HCT116 (cell line): ENCODE measurements at regions not wholly inside any gene's neighbourhood (a gene's known extent, or its start where the extent isn't known, plus 50 kb on each side); places are given as distances from the start of the nearest gene placed in this dataset.

Experiments
- ATAC-seq: fragments of 200-7000 bp; cut with Tn5 transposase; 2 replicates; pipeline ENCODE4 v1.9.1; 2020; ENCODE audit warnings: mild to moderate bottlenecking, moderate library complexity
- BruUV-seq: library from RNA; stranded (reverse); fragments of 400-500 nt; replicated peaks from 2 replicates; lab custom pipeline; 2021; lab: Mats Ljungman, UMichigan
- CTCF ChIA-PET: fragments of 300-600 bp; sonication (Branson Sonifier 250); formaldehyde crosslinking; loops from one replicate; lab custom pipeline; 2021; ENCODE audit warnings: antibody characterized with exemption; lab: Charles Lee
- POLR2A ChIA-PET: fragments of 300-600, 350-600 bp; sonication (Branson Sonifier 250); formaldehyde crosslinking; loops from one replicate; lab custom pipeline; 2021; ENCODE audit warnings: antibody characterized with exemption; lab: Charles Lee
- RAD21 ChIA-PET, 2 experiments: fragments of 300-600 bp; sonication (Branson Sonifier 250); formaldehyde crosslinking; loops; one replicate each; lab custom pipeline; 2023; ENCODE audit warnings: low total read pairs in 2 of 2; ENCODE audit not compliant: uncharacterized antibody in 2 of 2, unreplicated experiment in 2 of 2, low non-redundant PET in 1 of 2; lab: Charles Lee
- DNase-seq: peaks from one replicate; pipeline ENCODE4 v3.0.0-alpha.2; 2010; ENCODE audit warnings: low read depth, low spot score
- H2AFZ ChIP-seq: fragments of 200-600 bp; shearing (Covaris generic), sonication (generic); 2 replicates; pipeline ENCODE4 v1.6.1; 2017; ENCODE audit warnings: low read depth, mixed run types, mixed read lengths, antibody characterized with exemption, low read length; ENCODE audit not compliant: poor library complexity, severe bottlenecking
- H3K27ac ChIP-seq: 2 replicates; pipeline ENCODE4 v1.5.1; 2012; ENCODE audit warnings: low read depth, low read length
- H3K27me3 ChIP-seq: fragments of 200-600 bp; sonication (generic); 2 replicates; pipeline ENCODE4 v1.6.1; 2016; ENCODE audit warnings: mixed run types, low read length, mixed read lengths; ENCODE audit not compliant: insufficient read depth
- H3K36me3 ChIP-seq, 2 experiments: fragments of 200-500 bp in 1 of 2; fragments of 200-600 bp in 1 of 2; sonication (Bioruptor generic) in 1 of 2; sonication (generic) in 1 of 2; 2 replicates each; pipeline versions ENCODE4 v1.5.1 to v1.6.1; 2014 to 2016; ENCODE audit warnings: low read length in 2 of 2, inconsistent platforms in 1 of 2, mixed read lengths in 1 of 2, mixed run types in 1 of 2; ENCODE audit not compliant: insufficient read depth in 2 of 2, control insufficient read depth in 1 of 2
- H3K4me1 ChIP-seq, 2 experiments: fragments of 200-600 bp in 1 of 2; sonication (generic) in 1 of 2; 2 replicates each; pipeline versions ENCODE4 v1.5.1 to v1.6.1; 2012 to 2017; ENCODE audit warnings: low read length in 2 of 2, inconsistent platforms in 1 of 2, mild to moderate bottlenecking in 1 of 2, mixed read lengths in 1 of 2, mixed run types in 1 of 2, moderate library complexity in 1 of 2; ENCODE audit not compliant: insufficient read depth in 2 of 2, control insufficient read depth in 1 of 2
- H3K4me2 ChIP-seq: fragments of 200-600 bp; sonication (generic); 2 replicates; pipeline ENCODE4 v1.6.1; 2017; ENCODE audit warnings: mixed run types, low read length, mixed read lengths
- H3K4me3 ChIP-seq, 2 experiments: fragments of 200-600 bp in 1 of 2; sonication (generic) in 1 of 2; replicated peaks in 1 of 2; 2 replicates each; pipeline ENCODE4 v1.5.1; 2011 to 2016; ENCODE audit warnings: low read length in 2 of 2, control low read depth in 1 of 2, low read depth in 1 of 2, mild to moderate bottlenecking in 1 of 2, mixed read lengths in 1 of 2, mixed run types in 1 of 2
- H3K79me2 ChIP-seq: fragments of 200-600 bp; sonication (generic); 2 replicates; pipeline ENCODE4 v1.6.1; 2017; ENCODE audit warnings: mild to moderate bottlenecking, mixed run types, low read length, moderate library complexity, mixed read lengths; ENCODE audit not compliant: insufficient read depth
- H3K9ac ChIP-seq: fragments of 200-600 bp; sonication (generic); 2 replicates; pipeline ENCODE4 v1.6.1; 2016; ENCODE audit warnings: low read length, mixed read lengths
- H3K9me2 ChIP-seq: fragments of 200-600 bp; sonication (generic), shearing (Covaris generic); 2 replicates; pipeline ENCODE4 v1.6.1; 2017; ENCODE audit warnings: mixed run types, mild to moderate bottlenecking, moderate library complexity; ENCODE audit not compliant: insufficient read depth
- H3K9me3 ChIP-seq, 2 experiments: fragments of 200-500 bp in 1 of 2; fragments of 200-600 bp in 1 of 2; sonication (Bioruptor generic) in 1 of 2; sonication (generic) in 1 of 2; 2 replicates each; pipeline ENCODE4 v1.6.1; 2014 to 2017; ENCODE audit warnings: low read length in 2 of 2, mixed read lengths in 2 of 2, inconsistent platforms in 1 of 2, low read depth in 1 of 2, mild to moderate bottlenecking in 1 of 2, mixed run types in 1 of 2, moderate library complexity in 1 of 2; ENCODE audit not compliant: control insufficient read depth in 1 of 2, insufficient read depth in 1 of 2
- H4K20me1 ChIP-seq: fragments of 200-600 bp; sonication (generic), shearing (Covaris generic); 2 replicates; pipeline ENCODE4 v1.6.1; 2017; ENCODE audit warnings: mixed run types, mild to moderate bottlenecking, moderate library complexity; ENCODE audit not compliant: insufficient read depth
- ATF3 ChIP-seq: IDR thresholded peaks from 2 replicates; pipeline ENCODE4 v1.6.1; 2012
- EGR1 ChIP-seq: IDR thresholded peaks from 2 replicates; pipeline ENCODE4 v1.6.1; 2012; ENCODE audit warnings: low read depth
- ELF1 ChIP-seq: IDR thresholded peaks from 2 replicates; pipeline ENCODE4 v1.6.1; 2012; ENCODE audit warnings: low read depth, borderline replicate concordance
- FOSL1 ChIP-seq: IDR thresholded peaks from 2 replicates; pipeline ENCODE4 v1.6.1; 2012; ENCODE audit warnings: low read depth
- JUND ChIP-seq: IDR thresholded peaks from 2 replicates; pipeline ENCODE4 v1.6.1; 2012
- MAX ChIP-seq: IDR thresholded peaks from 2 replicates; pipeline ENCODE4 v1.6.1; 2012
- POLR2A ChIP-seq: IDR thresholded peaks from 2 replicates; pipeline ENCODE4 v1.7.0; 2011; ENCODE audit warnings: borderline replicate concordance; ENCODE audit not compliant: insufficient read depth, insufficient read length; ENCODE audit errors: extremely low read depth
- ZBTB33 ChIP-seq: IDR thresholded peaks from 2 replicates; pipeline ENCODE4 v1.6.1; 2011; ENCODE audit warnings: mild to moderate bottlenecking, low read length, moderate library complexity; ENCODE audit not compliant: insufficient replicate concordance; ENCODE audit errors: extremely low read depth
- ZFX ChIP-seq: fragments of 450-650 bp; IDR thresholded peaks from 2 replicates; pipeline ENCODE4 v1.6.1; 2017
- ZNF274 ChIP-seq: fragments of 200-500 bp; sonication (Bioruptor generic); IDR thresholded peaks from 2 replicates; pipeline ENCODE4 v1.6.1; 2014; ENCODE audit warnings: mild to moderate bottlenecking, low read depth, low read length, inconsistent platforms
- intact Hi-C: fragments of 100-400 bp; cut with micrococcal nuclease; formaldehyde crosslinking; loops from 2 replicates; pipeline ENCODE4 v1.10.0; 2022

- POLR2A ChIA-PET: no interaction called here
- H3K79me2 ChIP-seq: no peaks in the 10 kb centered on the region
- H3K9ac ChIP-seq: no peak overlapping the region
- H2AFZ ChIP-seq: no peak overlapping the region
- H3K4me2 ChIP-seq: no peak overlapping the region
- TF ChIP-seq JUND: no peak
- no peak for TF ChIP-seq EGR1
- no peak for TF ChIP-seq ELF1
- TF ChIP-seq POLR2A: no peak
- TF ChIP-seq ATF3: no peak
- no peak for TF ChIP-seq ZBTB33
- no peak for TF ChIP-seq ZFX
- no peak for TF ChIP-seq FOSL1
- no peak for TF ChIP-seq MAX
- TF ChIP-seq ZNF274: no peak
- TF ChIP-seq, all 23 proteins: peak for 0
- Histone ChIP-seq H3K36me3 (no peaks in the 10 kb centered on the region), H4K20me1 (no peaks in the 10 kb centered on the region), H3K9me2 (no peaks in the 10 kb centered on the region), H3K4me1 (no peaks in the 10 kb centered on the region), H3K27ac (no peak overlapping the region), H3K4me3 (no peak overlapping the region), H3K27me3 (no peaks in the 10 kb centered on the region), H3K9me3 (peaks cover 0 to 16% of the 10 kb centered on the region in 2 experiments; a peak in 2 of 4 replicates)
- DNase-seq: no peak
- ChIA-PET CTCF (no interaction called here), RAD21 (no interaction called here)
- no peak for ATAC-seq
- intact Hi-C loops: no loop called here
- no TSS peak for BruUV-seq
Measured at GRCh38 chr11:115890500-115890899, 386.3 kb upstream of the CADM1 start.
